HepG2 (cell line): ENCODE measurements at regions not wholly inside any gene's neighbourhood (a gene's known extent, or its start where the extent isn't known, plus 50 kb on each side); places are given as distances from the start of the nearest gene placed in this dataset.
A peak's percentile ranks its signal among the peaks of the same experiment; 100 is the strongest.

Experiments
- AGO1 ChIP-seq: fragments of 200-400 bp; formaldehyde crosslinking; IDR thresholded peaks from 2 replicates; pipeline ENCODE4 v1.6.1; 2017; ENCODE audit warnings: mild to moderate bottlenecking, low read depth, low read length, moderate library complexity; ENCODE audit not compliant: poor library complexity, severe bottlenecking
- E2F5 ChIP-seq: sonication (generic); formaldehyde crosslinking; conservative IDR thresholded peaks from 2 replicates; pipeline ENCODE4 v1.4.0; 2020; ENCODE audit warnings: missing genetic modification reagents
- MXI1 ChIP-seq: IDR thresholded peaks from 3 replicates; pipeline ENCODE4 v1.6.1; 2012; ENCODE audit warnings: low read depth, low read length, inconsistent platforms, borderline replicate concordance
- NR3C1 ChIP-seq: sonication (generic); formaldehyde crosslinking; IDR thresholded peaks from 2 replicates; pipeline ENCODE4 v1.4.0; 2020; ENCODE audit warnings: missing genetic modification reagents
- PHF5A ChIP-seq: IDR thresholded peaks from one replicate; pipeline ENCODE4 v1.6.1; 2018; ENCODE audit warnings: low read depth, missing genetic modification reagents; ENCODE audit not compliant: unreplicated experiment
- REPIN1 ChIP-seq: sonication (generic); formaldehyde crosslinking; IDR thresholded peaks from 2 replicates; pipeline ENCODE4 v1.8.0; 2022; ENCODE audit warnings: missing genetic modification reagents, low read depth, mild to moderate bottlenecking, borderline replicate concordance
- RFX5 ChIP-seq: IDR thresholded peaks from 2 replicates; pipeline ENCODE4 v1.6.1; 2011; ENCODE audit warnings: low read depth, low read length, improper control_type of control experiment
- TCF7 ChIP-seq: sonication (generic); IDR thresholded peaks from 2 replicates; pipeline ENCODE4 v1.6.1; 2016; ENCODE audit warnings: antibody characterized with exemption, low read depth
- XRCC5 ChIP-seq: fragments of 200-400 bp; formaldehyde crosslinking; optimal IDR thresholded peaks from 2 replicates; pipeline ENCODE3; 2017; ENCODE audit warnings: mild to moderate bottlenecking, low read length
- ZBTB3 ChIP-seq: sonication (generic); formaldehyde crosslinking; IDR thresholded peaks from 2 replicates; pipeline ENCODE4 v1.4.0; 2020; ENCODE audit warnings: low read depth, mild to moderate bottlenecking, moderate library complexity, missing genetic modification reagents, borderline replicate concordance
- ZNF280D ChIP-seq: sonication (generic); formaldehyde crosslinking; IDR thresholded peaks from 2 replicates; pipeline ENCODE4 v1.5.1; 2020; ENCODE audit warnings: mild to moderate bottlenecking, missing genetic modification reagents
- ZNF296 ChIP-seq: sonication (generic); formaldehyde crosslinking; conservative IDR thresholded peaks from 2 replicates; pipeline ENCODE4 v1.5.0; 2020; ENCODE audit warnings: mild to moderate bottlenecking, missing genetic modification reagents
- ZNF367 ChIP-seq: sonication (generic); formaldehyde crosslinking; IDR thresholded peaks from 2 replicates; pipeline ENCODE4 v1.4.0; 2020; ENCODE audit warnings: missing genetic modification reagents, borderline replicate concordance
- ZNF646 ChIP-seq: sonication (generic); formaldehyde crosslinking; IDR thresholded peaks from 2 replicates; pipeline ENCODE4 v1.9.0; 2021; ENCODE audit warnings: mild to moderate bottlenecking, missing genetic modification reagents
- ZNF749 ChIP-seq: sonication (generic); formaldehyde crosslinking; IDR thresholded peaks from 2 replicates; pipeline ENCODE4 v1.8.0; 2022; ENCODE audit warnings: mild to moderate bottlenecking, missing genetic modification reagents, moderate library complexity, borderline replicate concordance
- ZSCAN29 ChIP-seq: sonication (generic); formaldehyde crosslinking; conservative IDR thresholded peaks from 2 replicates; pipeline ENCODE4 v1.4.0; 2020; ENCODE audit warnings: mild to moderate bottlenecking, missing genetic modification reagents
- TF ChIP-seq, protein P1 (sequence below): sonication (generic); formaldehyde crosslinking; IDR thresholded peaks from 2 replicates; pipeline ENCODE4 v1.9.0; 2022; ENCODE audit warnings: low read depth, missing genetic modification reagents

DNA sequence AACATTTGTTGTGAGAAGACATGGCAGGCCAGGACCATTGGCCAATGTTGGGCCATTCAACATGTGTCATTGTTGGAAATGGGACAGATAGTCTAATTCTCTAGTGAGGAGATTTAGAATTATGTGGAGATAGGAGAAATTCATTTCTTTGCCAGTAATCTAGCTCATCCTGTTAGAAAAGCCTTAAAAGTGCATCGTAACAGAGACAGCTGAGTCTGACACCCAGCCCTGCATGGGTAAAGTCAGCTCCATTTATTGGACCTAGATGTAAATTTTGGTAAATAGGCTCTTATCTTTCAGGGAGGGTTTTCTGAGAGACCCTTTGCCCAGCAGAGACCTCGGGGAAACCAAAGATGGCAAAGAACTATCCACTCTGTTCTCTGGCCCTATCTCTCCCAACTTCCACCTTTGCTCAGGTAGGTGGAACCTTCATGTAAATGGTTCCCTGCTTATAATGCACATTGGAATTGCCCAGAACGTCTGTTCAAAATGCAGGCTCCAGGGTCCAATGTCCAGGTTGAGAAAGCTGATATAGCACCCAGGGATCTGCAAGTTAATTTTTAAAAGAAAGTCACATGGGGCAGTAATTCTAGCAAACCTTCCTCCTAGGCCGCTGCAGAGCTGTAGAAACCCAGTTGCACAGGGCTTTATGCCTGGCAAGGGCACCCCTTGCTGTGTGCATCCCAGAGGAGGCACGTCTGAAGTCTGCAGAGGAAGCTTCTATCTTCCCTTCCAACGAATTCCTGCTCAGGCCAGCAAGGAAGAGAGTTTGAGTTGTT lies 365.9 kb upstream of the PROK2 start (continued):
- TF ChIP-seq ZNF367, result no peak
- TF ChIP-seq RFX5, result no peak
- TF ChIP-seq ZNF749 (CRISPR knock-in tag), result no peak
- no peak for TF ChIP-seq E2F5 (CRISPR knock-in tag)
- no peak for TF ChIP-seq ZNF646 (CRISPR knock-in tag)
- no peak for TF ChIP-seq REPIN1 (CRISPR knock-in tag)
- no peak for TF ChIP-seq TCF7
- peak; percentile 27 for TF ChIP-seq XRCC5
- no peak for TF ChIP-seq ZNF296 (CRISPR knock-in tag)
- no peak for TF ChIP-seq PHF5A
- no peak for TF ChIP-seq NR3C1
- no peak for TF ChIP-seq ZBTB3 (CRISPR knock-in tag)
- no peak; the same call in 2 of the 3 replicates for TF ChIP-seq MXI1
- no peak for TF ChIP-seq ZSCAN29 (CRISPR knock-in tag)
- TF ChIP-seq ZNF280D (CRISPR knock-in tag), result peak; percentile 74
- TF ChIP-seq, protein P1, sequence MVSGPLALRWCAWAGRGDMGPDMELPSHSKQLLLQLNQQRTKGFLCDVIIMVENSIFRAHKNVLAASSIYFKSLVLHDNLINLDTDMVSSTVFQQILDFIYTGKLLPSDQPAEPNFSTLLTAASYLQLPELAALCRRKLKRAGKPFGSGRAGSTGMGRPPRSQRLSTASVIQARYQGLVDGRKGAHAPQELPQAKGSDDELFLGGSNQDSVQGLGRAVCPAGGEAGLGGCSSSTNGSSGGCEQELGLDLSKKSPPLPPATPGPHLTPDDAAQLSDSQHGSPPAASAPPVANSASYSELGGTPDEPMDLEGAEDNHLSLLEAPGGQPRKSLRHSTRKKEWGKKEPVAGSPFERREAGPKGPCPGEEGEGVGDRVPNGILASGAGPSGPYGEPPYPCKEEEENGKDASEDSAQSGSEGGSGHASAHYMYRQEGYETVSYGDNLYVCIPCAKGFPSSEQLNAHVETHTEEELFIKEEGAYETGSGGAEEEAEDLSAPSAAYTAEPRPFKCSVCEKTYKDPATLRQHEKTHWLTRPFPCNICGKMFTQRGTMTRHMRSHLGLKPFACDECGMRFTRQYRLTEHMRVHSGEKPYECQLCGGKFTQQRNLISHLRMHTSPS (CRISPR knock-in tag), result no peak; the same call in 1 of the 2 replicates
- TF ChIP-seq AGO1, result no peak
